ENCODE measurements at regions not wholly inside any gene's neighbourhood (a gene's known extent, or its start where the extent isn't known, plus 50 kb on each side); places are given as distances from the start of the nearest gene placed in this dataset.
"Not testable (repeated sequence)": the region's sequence is repeated elsewhere in the genome, so short reads cannot be mapped to it uniquely, and the experiment has no call there.

DNA sequence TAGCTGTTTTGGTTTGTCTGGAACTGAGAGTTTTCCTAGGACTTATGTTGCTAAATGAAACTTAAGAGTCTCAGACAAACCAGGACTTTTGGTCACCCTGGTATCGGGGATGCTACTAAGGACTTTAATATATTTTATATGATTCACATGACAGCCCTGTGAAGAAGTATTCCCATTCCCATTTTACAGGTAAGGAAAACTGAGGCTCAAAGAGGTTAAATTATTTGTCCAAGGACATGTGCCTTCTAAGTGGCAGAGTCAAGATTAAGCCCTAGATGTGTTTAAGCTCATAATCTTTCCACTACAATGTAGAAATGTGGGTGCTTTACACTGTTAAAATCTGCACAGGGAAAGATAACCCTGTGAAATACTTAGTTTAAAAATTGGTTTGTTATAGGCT lies 77.7 kb upstream of the ATP5MC3 start:
- no peak for DNase-seq

DNA sequence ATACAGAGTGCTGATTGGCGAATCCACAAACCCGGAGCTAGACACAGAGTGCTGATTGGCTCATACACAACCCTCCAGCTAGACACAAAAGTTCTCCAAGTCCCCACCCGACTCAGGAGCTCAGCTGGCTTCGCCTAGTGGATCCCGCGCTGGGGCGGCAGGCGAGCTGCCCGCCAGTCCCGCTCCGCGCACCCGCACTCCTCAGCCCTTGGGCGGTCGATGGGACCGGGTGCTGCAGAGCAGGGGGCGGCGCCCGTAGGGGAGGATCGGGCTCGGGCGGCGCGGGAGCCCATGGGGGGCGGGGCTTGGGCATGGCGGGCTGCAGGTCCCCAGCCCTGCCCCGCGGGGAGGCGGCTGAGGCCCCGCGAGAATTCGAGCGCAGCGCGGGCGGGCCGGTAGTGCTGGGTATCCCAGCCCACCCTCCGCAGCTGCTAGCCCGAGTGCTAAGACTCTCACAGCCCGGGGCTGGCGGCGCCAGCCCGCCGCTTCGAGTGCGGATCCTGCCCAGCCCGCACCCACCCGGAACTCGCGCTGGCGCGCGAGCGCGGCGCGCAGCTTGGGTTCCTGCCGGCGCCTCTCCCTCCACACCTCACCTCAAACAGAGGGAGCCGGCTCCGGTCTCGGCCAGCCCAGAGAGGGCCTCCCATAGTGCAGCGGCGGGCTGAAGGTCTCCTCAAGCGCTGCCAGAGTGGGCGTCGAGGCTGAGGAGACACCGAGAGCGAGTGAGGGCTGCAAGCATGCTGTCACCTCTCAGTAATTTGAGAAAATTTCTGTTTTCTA lies 75.5 kb upstream of the ATP5MC3 start:
- no peak for DNase-seq

DNA sequence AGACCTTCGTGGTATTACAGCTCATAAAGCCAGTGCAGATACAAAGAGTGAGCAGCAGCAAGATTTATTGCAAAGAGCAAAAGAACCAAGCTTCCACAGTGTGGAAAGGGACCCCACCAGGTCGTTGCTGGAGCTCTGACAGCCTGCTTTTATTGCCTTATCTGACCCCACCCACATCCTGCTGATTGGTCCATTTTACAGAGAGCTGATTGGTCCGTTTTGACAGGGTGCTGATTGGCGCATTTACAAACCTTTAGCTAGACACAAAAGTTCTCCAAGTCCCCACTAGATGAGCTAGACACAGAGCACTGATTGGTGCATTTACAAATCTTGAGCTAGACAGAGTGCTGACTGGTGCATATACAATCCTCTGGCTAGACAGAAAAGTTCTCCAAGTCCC lies 74.9 kb upstream of the ATP5MC3 start:
- DNase-seq: not testable (repeated sequence)

DNA sequence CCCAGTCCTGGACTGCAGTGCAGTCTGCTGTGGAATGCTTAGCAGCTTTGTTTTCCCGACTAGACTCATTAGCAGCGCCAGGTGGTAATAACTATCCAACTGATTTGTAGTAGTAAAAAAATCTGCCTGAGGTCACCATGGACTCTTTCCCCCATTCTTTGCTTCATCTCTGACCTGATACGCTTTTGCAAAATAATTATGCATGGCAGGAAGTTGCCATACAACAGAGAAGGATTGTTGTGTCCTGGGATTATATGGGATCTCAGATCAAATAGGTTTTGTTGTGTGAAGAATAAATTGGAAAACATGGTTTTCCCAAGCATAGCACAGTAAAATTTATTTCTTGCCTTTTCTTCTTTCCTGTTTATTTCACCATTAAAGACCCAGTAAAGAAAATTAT lies 72.4 kb upstream of the ATP5MC3 start:
- DNase-seq: no peak

DNA sequence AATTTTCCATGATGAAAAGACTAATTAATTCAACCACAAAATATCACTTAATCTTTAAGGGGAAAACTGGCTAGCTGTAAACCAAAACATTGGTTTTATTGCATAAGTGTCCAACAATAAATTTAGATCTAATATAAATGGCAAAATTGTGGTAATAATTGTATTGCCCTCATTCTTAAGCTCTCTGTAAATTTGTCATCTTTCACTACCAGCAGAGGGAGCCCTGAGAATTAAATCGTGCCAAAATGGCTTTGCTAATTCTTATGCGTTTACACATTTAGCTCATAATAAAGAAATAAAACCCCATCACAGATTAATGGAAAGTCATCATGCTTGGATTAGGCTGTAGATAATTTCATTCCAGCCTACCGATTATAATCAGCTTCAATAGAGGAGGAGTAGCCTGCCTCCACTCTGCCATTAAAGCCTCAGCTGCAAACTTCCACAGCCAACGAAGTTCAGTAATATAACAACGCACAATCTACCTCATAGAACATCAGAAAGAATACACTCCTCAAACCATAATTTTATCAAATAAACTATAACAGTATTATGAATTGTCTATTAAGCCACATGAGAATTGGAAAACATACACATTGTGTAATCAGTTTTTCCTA lies 70.0 kb upstream of the ATP5MC3 start:
- DNase-seq: peak in 2 of 56 donors; percentile 1 to 15

DNA sequence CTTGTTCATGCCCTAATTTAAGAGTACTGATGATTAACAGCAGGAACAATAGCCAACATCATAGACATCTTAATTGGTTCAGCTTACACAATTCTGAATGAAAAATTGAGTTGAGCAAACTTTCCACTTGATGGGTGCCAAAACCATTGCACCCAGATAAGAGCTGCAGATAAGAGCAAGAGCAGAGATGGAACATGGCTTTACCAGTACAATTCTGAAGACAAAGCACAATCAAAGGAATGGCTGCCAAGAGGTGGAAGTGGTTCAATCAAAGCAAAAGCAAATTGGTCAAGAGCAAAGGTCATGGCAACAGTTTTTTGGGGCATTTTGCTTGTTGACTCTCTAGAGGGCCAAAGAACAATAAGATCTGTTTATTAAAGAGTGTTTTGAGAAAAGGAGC lies 65.6 kb upstream of the ATP5MC3 start:
- no peak for DNase-seq

DNA sequence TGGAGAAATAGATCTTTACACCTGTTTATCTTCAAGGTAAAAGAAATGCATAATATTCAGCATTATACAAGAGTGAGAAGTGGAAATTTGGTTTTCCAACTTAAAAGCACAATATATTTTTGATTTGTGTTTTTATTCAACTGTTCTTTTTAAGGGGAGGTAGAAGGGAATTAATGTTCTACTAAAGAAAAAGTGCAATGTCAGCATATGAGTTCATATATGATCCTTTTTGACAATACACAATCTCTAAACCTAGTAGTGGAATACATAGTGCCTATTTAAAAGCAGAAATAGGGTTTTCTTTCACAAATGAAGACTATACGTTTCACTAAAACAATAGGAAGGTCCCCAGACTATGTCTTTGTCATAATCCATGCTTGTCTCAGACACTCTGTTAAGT lies 63.2 kb upstream of the ATP5MC3 start:
- DNase-seq: no peak

DNA sequence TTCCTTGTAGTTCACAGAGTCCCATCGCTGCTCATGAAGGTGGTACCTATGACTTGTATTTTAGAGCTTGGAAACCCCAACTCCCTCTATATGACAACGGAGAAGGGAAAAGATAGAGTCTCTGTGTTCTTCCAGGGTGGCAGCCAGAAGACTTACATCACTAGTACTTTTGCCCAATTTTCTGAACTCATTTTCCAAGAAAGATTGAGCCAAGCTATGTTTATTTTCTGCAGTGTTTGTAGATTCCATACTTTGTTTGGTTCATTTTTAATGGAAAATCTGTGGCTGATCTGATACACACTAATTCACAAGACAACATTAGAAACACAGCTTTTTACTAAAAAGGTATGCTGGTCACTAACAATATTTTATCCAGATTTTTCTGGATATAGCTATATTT lies 60.2 kb upstream of the ATP5MC3 start:
- DNase-seq: no peak

DNA sequence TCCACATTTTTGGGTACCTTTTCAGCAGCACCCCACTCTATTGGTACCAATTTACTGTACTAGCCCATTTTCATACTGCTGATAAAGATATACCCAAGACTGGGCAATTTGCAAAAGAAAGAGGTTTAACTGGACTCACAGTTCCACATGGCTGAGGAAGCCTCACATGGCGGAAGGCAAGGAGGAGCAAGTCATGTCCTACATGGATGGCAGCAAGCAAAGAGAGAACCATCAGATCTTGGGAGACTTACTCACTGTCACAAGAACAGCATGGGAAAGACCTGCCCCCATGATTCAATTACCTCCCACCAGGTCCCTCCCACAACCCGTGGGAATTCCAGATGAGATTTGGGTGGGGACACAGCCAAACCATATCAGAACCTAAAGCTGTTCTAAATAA lies 58.5 kb upstream of the ATP5MC3 start:
- not testable (repeated sequence) for DNase-seq

DNA sequence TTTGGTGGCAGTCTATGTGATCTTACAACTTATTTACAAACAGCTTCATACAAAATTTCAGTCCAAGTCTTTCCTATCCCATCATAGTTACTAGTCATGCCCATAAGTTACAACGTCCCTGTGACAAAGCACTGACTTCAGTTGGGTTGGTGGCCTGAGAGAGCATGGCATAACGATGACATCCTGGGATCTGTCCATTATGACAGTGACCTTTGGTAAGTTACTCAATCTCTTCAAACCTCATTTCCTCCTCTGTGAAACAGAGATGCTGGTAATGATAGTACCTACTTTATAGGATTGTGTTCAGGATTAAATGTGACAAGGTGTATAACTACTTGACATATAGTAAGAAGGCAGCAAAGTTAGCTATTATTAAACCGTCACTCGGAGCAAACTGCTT lies 55.4 kb upstream of the ATP5MC3 start:
- DNase-seq: no peak

DNA sequence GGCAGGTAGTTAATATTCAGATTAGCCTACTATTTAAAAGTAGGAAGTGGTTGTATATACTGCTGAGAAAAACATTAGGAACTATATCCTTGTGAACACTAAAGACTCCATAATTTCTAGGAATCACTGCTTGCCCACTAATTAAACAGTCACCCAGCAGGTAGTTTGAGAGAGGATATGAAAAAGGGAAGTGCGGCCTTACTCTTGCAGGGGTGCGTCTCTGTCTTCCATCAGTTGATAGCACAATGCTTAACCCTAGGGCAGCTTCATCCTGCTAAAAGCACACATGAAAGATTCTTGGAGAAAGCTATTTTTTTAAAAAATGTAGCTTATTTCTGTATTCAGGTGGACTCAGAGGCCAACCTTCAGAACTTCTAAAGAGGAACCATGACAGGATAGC lies 53.1 kb upstream of the ATP5MC3 start:
- no peak for DNase-seq

DNA sequence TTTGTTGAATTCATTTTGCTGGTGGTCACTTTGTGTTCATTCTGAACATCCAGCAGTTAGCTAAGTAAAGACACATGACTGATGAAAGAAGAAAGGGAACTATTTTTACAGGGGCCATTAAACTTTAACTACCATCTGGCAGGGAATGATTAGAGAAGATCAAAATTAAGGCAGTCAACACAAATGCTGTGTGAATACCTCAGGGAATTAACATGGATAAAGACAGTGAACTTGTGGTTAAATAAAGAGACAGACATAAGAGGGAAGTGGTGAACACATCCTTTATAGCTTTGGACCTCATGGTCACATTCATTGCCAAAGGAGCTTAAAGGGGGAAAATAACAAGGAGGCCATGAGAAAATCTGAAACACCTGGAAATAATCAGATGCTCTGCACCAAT lies 52.6 kb upstream of the ATP5MC3 start:
- DNase-seq: no peak

DNA sequence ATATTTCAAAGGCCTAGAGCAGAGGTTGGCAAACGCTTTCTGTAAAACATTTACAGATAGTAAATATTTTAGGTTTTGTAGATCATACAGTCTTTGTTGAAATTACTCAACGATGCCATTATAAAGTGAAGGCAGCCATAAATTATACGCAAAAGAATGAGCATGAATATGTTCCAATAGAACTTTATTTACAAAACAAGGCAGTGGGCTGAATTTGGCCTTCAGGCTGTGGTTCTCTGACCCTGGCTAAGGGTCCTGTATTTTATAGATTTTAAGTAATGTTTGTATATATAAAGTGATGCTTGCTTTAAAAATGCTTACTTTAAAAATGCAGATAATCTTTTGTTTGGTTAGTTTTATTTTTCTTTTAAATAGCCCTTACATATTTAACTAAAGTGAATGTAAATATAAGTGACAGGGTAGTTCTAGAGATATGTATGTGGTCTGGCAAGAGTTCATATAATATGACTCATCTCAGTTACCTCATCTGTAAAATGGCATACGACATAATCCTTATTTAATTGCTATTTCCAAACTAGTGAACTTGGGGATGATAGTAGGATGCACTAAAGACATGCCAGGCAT lies 51.7 kb upstream of the ATP5MC3 start:
- DNase-seq: no peak
